ENCODE measurements at regions not wholly inside any gene's neighbourhood (a gene's known extent, or its start where the extent isn't known, plus 50 kb on each side); places are given as distances from the start of the nearest gene placed in this dataset. TPM values are rescaled to one million over a fixed set of nuclear protein-coding genes. Genes with fewer than 3 reads are reported as not detected.

GRCh38 chr1:227369102-227369760, 50.9 kb upstream of the CDC42BPA start:
- no peak for DNase-seq (ENCODE audit: low read depth, low spot score)
- POLR2A ChIA-PET = interaction anchor here (0.6 kb wide), 1 partner anchor 12 kb away, joined by 6 read pairs; no protein-coding TSS in a partner anchor

More at GRCh38 chr1:227369102-227369760, 50.9 kb upstream of the CDC42BPA start:
- TF ChIP-seq JUN (IDR thresholded peaks at IDR 0.05; ENCODE audit: borderline replicate concordance, insufficient read depth, insufficient read length, low read depth) = no peak
- H3K4me1 ChIP-seq (ENCODE audit: control insufficient read depth, extremely low read depth, insufficient read depth, low read length) = peaks cover 23% of the 10 kb centered on the region
- no peaks in the 10 kb centered on the region for H3K9me1 ChIP-seq (replicated peaks; ENCODE audit: control insufficient read depth, extremely low read depth, insufficient read depth, low read length)
- no peaks in the 10 kb centered on the region for H3K79me2 ChIP-seq (ENCODE audit: control insufficient read depth, insufficient read depth, low read length)
- no peak overlapping the region for H3K9ac ChIP-seq (replicated peaks; ENCODE audit: extremely low read depth, insufficient read depth, low read length)
- BruUV-seq (replicated peaks) = no TSS peak
- H3K9me3 ChIP-seq (replicated peaks; ENCODE audit: control insufficient read depth, insufficient read depth, low read length) = no peaks in the 10 kb centered on the region
- H3K27ac ChIP-seq (ENCODE audit: insufficient read depth, low read depth, low read length) = no peak overlapping the region
- H3K27me3 ChIP-seq (ENCODE audit: control insufficient read depth in 2 of 2, insufficient read depth in 2 of 2, low read length in 2 of 2) = no peaks in the 10 kb centered on the region
- dilution Hi-C loops (cut with MboI; ENCODE audit: extremely low pct_ligation_motif_present, low sequenced_read_pairs) (no loop called here), intact Hi-C loops (cut with micrococcal nuclease) (no loop called here)
- CTCF ChIA-PET = interaction anchor here (0.6 to 1.3 kb wide), 5 partner anchors 10 to 118 kb away, joined by 3 read pairs; no protein-coding TSS in a partner anchor
- H4K20me1 ChIP-seq (replicated peaks; ENCODE audit: control insufficient read depth, extremely low read depth, insufficient read depth, low read length) = no peaks in the 10 kb centered on the region
- H3K4me3 ChIP-seq (replicated peaks in 1 of 3; ENCODE audit: insufficient read depth in 1 of 3, low read depth in 1 of 3, low read length in 3 of 3) = no peak overlapping the region
- H2AFZ ChIP-seq (ENCODE audit: low read depth, low read length) = peak overlapping the region; percentile 44
- no peaks in the 10 kb centered on the region for H3K36me3 ChIP-seq (ENCODE audit: control insufficient read depth in 2 of 2, extremely low read depth in 1 of 2, insufficient read depth in 2 of 2, low read length in 2 of 2)
- no peak for FAIRE-seq
- H3K4me2 ChIP-seq (ENCODE audit: insufficient read depth, low read length) = no peak overlapping the region

Small RNAs in the stretch of these regions (small RNA-seq; reads per million reads assigned to genes)
- not detected for gene AL451054.2 (ENCODE audit: insufficient read depth, insufficient read length, low read depth, low replicate concordance)
- gene BTF3P9 (ENCODE audit: insufficient read depth, insufficient read length, low read depth, low replicate concordance) = not detected

All from endothelial cell of umbilical vein (primary cell).